ENCODE measurements at regions not wholly inside any gene's neighbourhood (a gene's known extent, or its start where the extent isn't known, plus 50 kb on each side); places are given as distances from the start of the nearest gene placed in this dataset.

DNA sequence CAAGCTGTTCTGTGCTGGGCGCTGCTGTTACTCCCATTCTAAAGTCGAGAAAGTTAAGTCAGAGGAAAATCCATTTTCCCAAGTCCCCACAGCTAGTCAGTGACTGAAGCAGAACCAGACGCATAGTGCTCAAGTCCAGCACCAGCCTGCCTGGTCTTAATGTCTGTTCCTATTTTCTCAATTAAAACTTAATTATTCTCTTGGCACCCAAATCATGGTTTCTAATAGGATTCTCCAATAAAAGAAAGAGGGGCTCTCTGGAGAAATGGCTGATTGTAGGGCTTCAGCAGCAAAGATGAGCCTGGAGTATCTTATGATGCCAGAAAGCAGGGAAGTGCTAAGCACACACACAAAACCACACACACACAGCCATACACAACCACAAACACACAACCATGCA lies 531.0 kb upstream of the SALL3 start:
- no peak overlapping the region for H3K27ac ChIP-seq
- no peaks in the 10 kb centered on the region for H3F3A ChIP-seq (ENCODE audit: insufficient read depth)
- no peaks in the 10 kb centered on the region for H3K4me1 ChIP-seq (ENCODE audit: insufficient read depth)
- H2AFZ ChIP-seq, result no peak overlapping the region
- H3K27me3 ChIP-seq (replicated peaks; ENCODE audit: insufficient read depth), result no peaks in the 10 kb centered on the region
- peaks cover 2% of the 10 kb centered on the region for H3K9me3 ChIP-seq (ENCODE audit: low read depth)
- 25 to 27% methylated on average over 3 of the region's 3 CpGs for WGBS, 2 experiments (ENCODE audit: low coverage in 1 of 2, low lambda C conversion rate in 2 of 2, missing lambda C conversion rate in 2 of 2)
- in situ Hi-C loops (cut with MboI), result no loop called here
- H4K20me1 ChIP-seq (ENCODE audit: insufficient read depth), result no peaks in the 10 kb centered on the region
- H3K9ac ChIP-seq, result no peak overlapping the region
- H3K79me2 ChIP-seq (ENCODE audit: insufficient read depth), result no peaks in the 10 kb centered on the region
- no peak overlapping the region for H3K4me3 ChIP-seq
- no peak for DNase-seq
- H3K9me2 ChIP-seq (ENCODE audit: insufficient read depth), result no peaks in the 10 kb centered on the region
- H3K36me3 ChIP-seq (ENCODE audit: low read depth), result no peaks in the 10 kb centered on the region
- no peak for TF ChIP-seq EZH2 (IDR thresholded peaks at IDR 0.05; ENCODE audit: insufficient read depth, poor library complexity, severe bottlenecking)
- no peak for TF ChIP-seq EZH2phosphoT487 (IDR thresholded peaks at IDR 0.05; ENCODE audit: insufficient read depth, low read depth)
- H3K4me2 ChIP-seq (ENCODE audit: unreplicated experiment), result no peak overlapping the region

DNA sequence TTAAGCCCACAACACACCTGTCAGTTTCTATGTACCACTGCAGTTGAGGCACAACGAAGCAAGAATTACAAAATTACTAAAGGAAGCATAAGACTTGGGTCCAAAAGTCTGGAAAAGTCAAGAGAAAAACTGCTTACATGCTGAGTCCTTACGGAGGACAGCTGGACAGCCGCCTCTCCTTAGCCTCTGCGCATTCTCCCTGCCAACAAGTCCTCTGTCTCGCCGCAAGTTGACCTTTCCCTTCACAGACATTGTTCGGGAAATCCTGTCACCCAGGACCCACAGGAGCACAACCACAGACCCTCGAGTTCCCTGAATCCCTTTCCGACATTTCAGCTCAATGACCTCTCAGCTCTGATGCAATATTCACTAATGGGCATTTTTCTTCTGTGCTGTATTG lies 525.4 kb upstream of the SALL3 start:
- H3K9me3 ChIP-seq (ENCODE audit: low read depth), result no peaks in the 10 kb centered on the region
- no peak overlapping the region for H3K4me3 ChIP-seq
- no peaks in the 10 kb centered on the region for H4K20me1 ChIP-seq (ENCODE audit: insufficient read depth)
- H3K27me3 ChIP-seq (replicated peaks; ENCODE audit: insufficient read depth), result no peaks in the 10 kb centered on the region
- H2AFZ ChIP-seq, result no peak overlapping the region
- H3K9ac ChIP-seq, result no peak overlapping the region
- H3K27ac ChIP-seq, result no peak overlapping the region
- H3K4me1 ChIP-seq (ENCODE audit: insufficient read depth), result no peaks in the 10 kb centered on the region
- H3F3A ChIP-seq (ENCODE audit: insufficient read depth), result no peaks in the 10 kb centered on the region
- no peaks in the 10 kb centered on the region for H3K36me3 ChIP-seq (ENCODE audit: low read depth)
- no peak overlapping the region for H3K4me2 ChIP-seq (ENCODE audit: unreplicated experiment)
- TF ChIP-seq EZH2 (IDR thresholded peaks at IDR 0.05; ENCODE audit: insufficient read depth, poor library complexity, severe bottlenecking) (no peak), EZH2phosphoT487 (IDR thresholded peaks at IDR 0.05; ENCODE audit: insufficient read depth, low read depth) (no peak)
- in situ Hi-C loops (cut with MboI), result no loop called here
- H3K9me2 ChIP-seq (ENCODE audit: insufficient read depth), result no peaks in the 10 kb centered on the region
- no peaks in the 10 kb centered on the region for H3K79me2 ChIP-seq (ENCODE audit: insufficient read depth)
- 23 to 24% methylated on average over 9 of the region's 9 CpGs for WGBS, 2 experiments (ENCODE audit: low coverage in 1 of 2, low lambda C conversion rate in 2 of 2, missing lambda C conversion rate in 2 of 2)
- no peak for DNase-seq

DNA sequence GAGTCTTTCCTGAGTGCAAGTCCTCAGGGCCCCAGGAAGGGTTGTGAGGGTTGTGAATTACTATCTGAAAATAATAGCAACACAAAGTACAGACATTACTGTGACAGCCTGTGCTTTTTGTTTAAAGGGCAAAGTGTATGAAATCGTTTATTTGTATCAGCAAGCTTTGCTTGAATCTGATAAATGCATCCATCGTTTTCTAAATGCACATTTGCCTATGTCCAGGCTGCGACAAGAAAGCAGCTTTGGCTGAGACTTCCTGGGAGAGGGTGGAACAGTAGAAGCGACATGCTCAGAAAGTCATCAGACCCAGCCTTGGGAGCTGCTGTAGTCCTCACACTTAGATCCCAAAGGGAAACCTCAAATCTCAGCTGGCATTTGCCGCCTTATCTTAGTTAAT lies 524.2 kb upstream of the SALL3 start:
- no peak for DNase-seq
- no peaks in the 10 kb centered on the region for H3F3A ChIP-seq (ENCODE audit: insufficient read depth)
- WGBS, 2 experiments (ENCODE audit: low coverage in 1 of 2, low lambda C conversion rate in 2 of 2, missing lambda C conversion rate in 2 of 2), result 20 to 27% methylated on average over 5 of the region's 5 CpGs
- no peaks in the 10 kb centered on the region for H4K20me1 ChIP-seq (ENCODE audit: insufficient read depth)
- H3K27ac ChIP-seq, result no peak overlapping the region
- in situ Hi-C loops (cut with MboI), result no loop called here
- H3K79me2 ChIP-seq (ENCODE audit: insufficient read depth), result no peaks in the 10 kb centered on the region
- no peak overlapping the region for H3K4me2 ChIP-seq (ENCODE audit: unreplicated experiment)
- H3K9me2 ChIP-seq (ENCODE audit: insufficient read depth), result no peaks in the 10 kb centered on the region
- no peak overlapping the region for H3K4me3 ChIP-seq
- H2AFZ ChIP-seq, result no peak overlapping the region
- no peaks in the 10 kb centered on the region for H3K27me3 ChIP-seq (replicated peaks; ENCODE audit: insufficient read depth)
- TF ChIP-seq EZH2 (IDR thresholded peaks at IDR 0.05; ENCODE audit: insufficient read depth, poor library complexity, severe bottlenecking), result no peak
- no peak for TF ChIP-seq EZH2phosphoT487 (IDR thresholded peaks at IDR 0.05; ENCODE audit: insufficient read depth, low read depth)
- H3K36me3 ChIP-seq (ENCODE audit: low read depth), result no peaks in the 10 kb centered on the region
- H3K4me1 ChIP-seq (ENCODE audit: insufficient read depth), result no peaks in the 10 kb centered on the region
- no peak overlapping the region for H3K9ac ChIP-seq
- no peaks in the 10 kb centered on the region for H3K9me3 ChIP-seq (ENCODE audit: low read depth)

DNA sequence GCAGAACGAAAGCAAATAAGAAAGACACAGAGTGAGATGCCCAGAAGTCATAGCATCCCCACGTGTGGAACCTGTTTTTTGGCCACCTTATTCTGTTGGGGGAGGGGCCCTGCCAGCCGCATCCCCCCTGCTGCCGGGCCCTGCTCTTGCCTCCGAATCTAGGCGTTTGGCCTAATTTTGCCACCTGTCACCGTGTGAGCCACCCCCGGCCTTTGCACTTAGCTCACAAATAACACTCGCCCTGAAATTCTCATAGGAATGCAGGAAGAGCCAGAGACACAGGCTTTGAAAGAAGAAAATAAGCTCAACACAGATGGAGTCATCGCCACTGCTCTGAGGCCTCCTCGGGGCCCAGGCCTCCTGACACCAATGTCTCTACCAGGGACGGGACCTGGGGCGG lies 522.6 kb upstream of the SALL3 start:
- Histone ChIP-seq H3K4me1 (ENCODE audit: insufficient read depth) (no peaks in the 10 kb centered on the region), H3K9ac (no peak overlapping the region), H3K4me3 (no peak overlapping the region), H3K9me3 (ENCODE audit: low read depth) (no peaks in the 10 kb centered on the region), H3K27me3 (replicated peaks; ENCODE audit: insufficient read depth) (no peaks in the 10 kb centered on the region), H3K4me2 (ENCODE audit: unreplicated experiment) (no peak overlapping the region), H2AFZ (no peak overlapping the region), H3K36me3 (ENCODE audit: low read depth) (no peaks in the 10 kb centered on the region), H3K9me2 (ENCODE audit: insufficient read depth) (no peaks in the 10 kb centered on the region), H3K79me2 (ENCODE audit: insufficient read depth) (no peaks in the 10 kb centered on the region), H4K20me1 (ENCODE audit: insufficient read depth) (no peaks in the 10 kb centered on the region), H3F3A (ENCODE audit: insufficient read depth) (no peaks in the 10 kb centered on the region), H3K27ac (no peak overlapping the region)
- 26 to 36% methylated on average over 13 of the region's 13 CpGs for WGBS, 2 experiments (ENCODE audit: low coverage in 1 of 2, low lambda C conversion rate in 2 of 2, missing lambda C conversion rate in 2 of 2)
- no peak for DNase-seq
- in situ Hi-C loops (cut with MboI), result no loop called here
- no peak for TF ChIP-seq EZH2 (IDR thresholded peaks at IDR 0.05; ENCODE audit: insufficient read depth, poor library complexity, severe bottlenecking)
- no peak for TF ChIP-seq EZH2phosphoT487 (IDR thresholded peaks at IDR 0.05; ENCODE audit: insufficient read depth, low read depth)

DNA sequence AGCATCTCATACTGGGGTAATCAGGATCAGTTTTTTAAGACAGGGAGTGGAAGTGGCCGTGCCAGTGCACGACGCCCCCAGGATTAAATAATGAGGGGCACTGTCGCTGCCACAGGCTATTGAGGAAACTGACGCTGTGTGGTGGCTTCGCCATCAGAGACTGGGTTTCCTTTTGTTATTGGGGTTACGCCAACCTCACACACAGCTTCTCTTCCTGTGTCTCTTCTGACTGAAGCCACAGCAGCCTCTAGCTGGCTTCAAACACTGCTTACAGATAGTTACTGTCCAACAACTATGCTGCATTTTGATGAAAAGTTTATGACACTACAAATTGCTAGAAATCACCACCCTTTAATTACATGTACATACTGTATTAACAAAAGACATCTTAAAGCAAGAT lies 521.9 kb upstream of the SALL3 start:
- Histone ChIP-seq H3K4me1 (ENCODE audit: insufficient read depth) (no peaks in the 10 kb centered on the region), H3K36me3 (ENCODE audit: low read depth) (no peaks in the 10 kb centered on the region), H3K27ac (no peak overlapping the region), H2AFZ (no peak overlapping the region), H3K9me3 (ENCODE audit: low read depth) (no peaks in the 10 kb centered on the region), H3K79me2 (ENCODE audit: insufficient read depth) (no peaks in the 10 kb centered on the region), H3K4me2 (ENCODE audit: unreplicated experiment) (no peak overlapping the region), H3K9me2 (ENCODE audit: insufficient read depth) (no peaks in the 10 kb centered on the region), H3K9ac (no peak overlapping the region), H3F3A (ENCODE audit: insufficient read depth) (no peaks in the 10 kb centered on the region), H3K4me3 (no peak overlapping the region), H4K20me1 (ENCODE audit: insufficient read depth) (no peaks in the 10 kb centered on the region), H3K27me3 (replicated peaks; ENCODE audit: insufficient read depth) (no peaks in the 10 kb centered on the region)
- no peak for DNase-seq
- TF ChIP-seq EZH2 (IDR thresholded peaks at IDR 0.05; ENCODE audit: insufficient read depth, poor library complexity, severe bottlenecking) (no peak), EZH2phosphoT487 (IDR thresholded peaks at IDR 0.05; ENCODE audit: insufficient read depth, low read depth) (no peak)
- in situ Hi-C loops (cut with MboI), result no loop called here
- 44 to 56% methylated on average over 7 of the region's 7 CpGs for WGBS, 2 experiments (ENCODE audit: low coverage in 1 of 2, low lambda C conversion rate in 2 of 2, missing lambda C conversion rate in 2 of 2)
